HG03280 (cell line): ENCODE measurements at regions not wholly inside any gene's neighbourhood (a gene's known extent, or its start where the extent isn't known, plus 50 kb on each side); places are given as distances from the start of the nearest gene placed in this dataset.

ENCODE experiments used
- ATAC-seq: cut with Tn5 transposase; IDR thresholded peaks from one replicate; pipeline ENCODE4 v1.9.1; 2021; ENCODE audit warnings: mild to moderate bottlenecking, moderate library complexity; ENCODE audit not compliant: unreplicated experiment

GRCh38 chr2:228665232-228665631 is 483.7 kb upstream of the SPHKAP start:
- ATAC-seq, result no peak

GRCh38 chr2:228658998-228659397 is 477.5 kb upstream of the SPHKAP start:
- no peak for ATAC-seq

- peak; percentile 71 for ATAC-seq
Observed at GRCh38 chr2:228657807-228658402, 476.4 kb upstream of the SPHKAP start.

- ATAC-seq, result no peak
Observed at GRCh38 chr2:228655331-228655730, 473.8 kb upstream of the SPHKAP start.

GRCh38 chr2:228654707-228655106 is 473.2 kb upstream of the SPHKAP start:
- ATAC-seq, result no peak

GRCh38 chr2:228653884-228654283 is 472.4 kb upstream of the SPHKAP start:
- ATAC-seq, result no peak

- ATAC-seq, result no peak
Observed at GRCh38 chr2:228652366-228652765, 470.9 kb upstream of the SPHKAP start.

GRCh38 chr2:228649876-228650275 is 468.4 kb upstream of the SPHKAP start:
- no peak for ATAC-seq

GRCh38 chr2:228649447-228649846 is 468.0 kb upstream of the SPHKAP start:
- ATAC-seq, result no peak

- no peak for ATAC-seq
Observed at GRCh38 chr2:228648541-228648940, 467.1 kb upstream of the SPHKAP start.

- no peak for ATAC-seq
Observed at GRCh38 chr2:228646061-228646460, 464.6 kb upstream of the SPHKAP start.

GRCh38 chr2:228644199-228644598 is 462.7 kb upstream of the SPHKAP start:
- ATAC-seq, result no peak

GRCh38 chr2:228642861-228643260 is 461.4 kb upstream of the SPHKAP start:
- no peak for ATAC-seq

- ATAC-seq, result no peak
Observed at GRCh38 chr2:228630786-228631185, 449.3 kb upstream of the SPHKAP start.

- ATAC-seq, result no peak
Observed at GRCh38 chr2:228629251-228629650, 447.8 kb upstream of the SPHKAP start.

- no peak for ATAC-seq
Observed at GRCh38 chr2:228628682-228629081, 447.2 kb upstream of the SPHKAP start.

- ATAC-seq, result no peak
Observed at GRCh38 chr2:228627510-228627909, 446.0 kb upstream of the SPHKAP start.

- ATAC-seq, result no peak
Observed at GRCh38 chr2:228625481-228625880, 444.0 kb upstream of the SPHKAP start.

GRCh38 chr2:228624733-228625132 is 443.2 kb upstream of the SPHKAP start:
- ATAC-seq, result no peak

- ATAC-seq, result no peak
Observed at GRCh38 chr2:228615496-228615895, 434.0 kb upstream of the SPHKAP start.

GRCh38 chr2:228614741-228615140 is 433.3 kb upstream of the SPHKAP start:
- ATAC-seq, result no peak

GRCh38 chr2:228613133-228613850 is 431.8 kb upstream of the SPHKAP start:
- ATAC-seq, result peak; percentile 70

- ATAC-seq, result no peak
Observed at GRCh38 chr2:228611171-228611570, 429.7 kb upstream of the SPHKAP start.
